Endothelial cell of umbilical vein (primary cell): ENCODE measurements at regions not wholly inside any gene's neighbourhood (a gene's known extent, or its start where the extent isn't known, plus 50 kb on each side); places are given as distances from the start of the nearest gene placed in this dataset.

Experiments used
- BruUV-seq: library from RNA; stranded (reverse); fragments of 400-500 nt; replicated peaks from 2 replicates; lab custom pipeline; 2021; lab: Mats Ljungman, UMichigan
- CTCF ChIA-PET: fragments of 300-600, 350-600 bp; sonication (Branson Sonifier 250); formaldehyde crosslinking; loops from one replicate; lab custom pipeline; 2021; ENCODE audit warnings: antibody characterized with exemption, inconsistent platforms; lab: Charles Lee
- POLR2A ChIA-PET: fragments of 300-600, 350-600 bp; sonication (Branson Sonifier 250); formaldehyde crosslinking; loops from one replicate; lab custom pipeline; 2021; ENCODE audit warnings: antibody characterized with exemption, inconsistent platforms; lab: Charles Lee
- DNase-seq: peaks from one replicate; pipeline ENCODE4 v3.0.0-alpha.2; 2011; ENCODE audit warnings: low read depth, low spot score
- FAIRE-seq: peaks from 2 replicates; lab custom pipeline; 2011; peaks lifted over from hg19 to GRCh38; lab: Jason Lieb, UNC
- H2AFZ ChIP-seq: 2 replicates; pipeline ENCODE4 v1.6.0; 2012; ENCODE audit warnings: low read depth, low read length, control low read depth, inconsistent platforms
- H3K27ac ChIP-seq: 2 replicates; pipeline ENCODE4 v1.5.1; 2011; ENCODE audit warnings: low read depth, mild to moderate bottlenecking, control low read depth, low read length, moderate library complexity; ENCODE audit not compliant: insufficient read depth
- H3K27me3 ChIP-seq, 2 experiments: 2 replicates each; pipeline versions ENCODE4 v1.6.0 to v1.6.1; 2011; ENCODE audit warnings: low read length in 2 of 2, mixed read lengths in 1 of 2; ENCODE audit not compliant: control insufficient read depth in 2 of 2, insufficient read depth in 2 of 2
- H3K36me3 ChIP-seq, 2 experiments: 2 replicates in 1 of 2; 3 replicates in 1 of 2; pipeline ENCODE4 v1.5.1; 2011; ENCODE audit warnings: low read length in 2 of 2, mild to moderate bottlenecking in 1 of 2, moderate library complexity in 1 of 2; ENCODE audit not compliant: control insufficient read depth in 2 of 2, insufficient read depth in 2 of 2; ENCODE audit errors: extremely low read depth in 1 of 2
- H3K4me1 ChIP-seq: 3 replicates; pipeline ENCODE4 v1.5.1; 2011; ENCODE audit warnings: mild to moderate bottlenecking, low read length; ENCODE audit not compliant: control insufficient read depth, insufficient read depth; ENCODE audit errors: extremely low read depth
- H3K4me2 ChIP-seq: 2 replicates; pipeline ENCODE4 v1.6.1; 2011; ENCODE audit warnings: low read length, control low read depth, mixed read lengths; ENCODE audit not compliant: insufficient read depth
- H3K4me3 ChIP-seq, 3 experiments: fragments of 200-600 bp in 1 of 3; sonication (generic), shearing (Covaris generic) in 1 of 3; replicated peaks in 1 of 3; 2 replicates each; pipeline ENCODE4 v1.5.1; 2011 to 2016; ENCODE audit warnings: control low read depth in 3 of 3, low read length in 3 of 3, mild to moderate bottlenecking in 2 of 3, inconsistent platforms in 1 of 3, low read depth in 1 of 3, moderate library complexity in 1 of 3; ENCODE audit not compliant: insufficient read depth in 1 of 3
- H3K79me2 ChIP-seq: 2 replicates; pipeline ENCODE4 v1.6.0; 2012; ENCODE audit warnings: low read length, inconsistent platforms; ENCODE audit not compliant: control insufficient read depth, insufficient read depth
- H3K9ac ChIP-seq: replicated peaks from 2 replicates; pipeline ENCODE3; 2011; ENCODE audit warnings: low read length, control low read depth; ENCODE audit not compliant: insufficient read depth; ENCODE audit errors: extremely low read depth
- H3K9me1 ChIP-seq: replicated peaks from 3 replicates; pipeline ENCODE4 v1.6.0; 2011; ENCODE audit warnings: mild to moderate bottlenecking, low read length; ENCODE audit not compliant: control insufficient read depth, insufficient read depth; ENCODE audit errors: extremely low read depth
- H3K9me3 ChIP-seq: replicated peaks from 2 replicates; pipeline ENCODE4 v1.5.1; 2012; ENCODE audit warnings: low read length, inconsistent platforms; ENCODE audit not compliant: control insufficient read depth, insufficient read depth
- H4K20me1 ChIP-seq: replicated peaks from 2 replicates; pipeline ENCODE3; 2011; ENCODE audit warnings: mild to moderate bottlenecking, low read length; ENCODE audit not compliant: control insufficient read depth, insufficient read depth; ENCODE audit errors: extremely low read depth
- EZH2 ChIP-seq: IDR thresholded peaks from 2 replicates; pipeline ENCODE4 v1.6.1; 2012; ENCODE audit warnings: borderline replicate concordance, low read depth, mild to moderate bottlenecking, moderate library complexity, low read length, inconsistent platforms; ENCODE audit not compliant: severe bottlenecking
- FOS ChIP-seq: IDR thresholded peaks from 2 replicates; pipeline ENCODE4 v1.6.1; 2011; ENCODE audit warnings: mild to moderate bottlenecking, low read length, moderate library complexity, borderline replicate concordance; ENCODE audit not compliant: insufficient read depth
- GATA2 ChIP-seq: IDR thresholded peaks from 2 replicates; pipeline ENCODE4 v1.7.0; 2011; ENCODE audit warnings: low read depth, mild to moderate bottlenecking, moderate library complexity, mixed read lengths, low read length; ENCODE audit not compliant: insufficient read length, insufficient read depth
- JUN ChIP-seq: IDR thresholded peaks from 2 replicates; pipeline ENCODE4 v1.6.1; 2011; ENCODE audit warnings: borderline replicate concordance, low read depth; ENCODE audit not compliant: insufficient read length, insufficient read depth
- MYC ChIP-seq: IDR thresholded peaks from one replicate; pipeline ENCODE4 v1.6.1; 2011; ENCODE audit warnings: mild to moderate bottlenecking, low read depth, low read length
- POLR2A ChIP-seq: IDR thresholded peaks from 2 replicates; pipeline ENCODE4 v1.6.1; 2012; ENCODE audit warnings: low read depth, mild to moderate bottlenecking, control low read depth, low read length
- POLR2AphosphoS5 ChIP-seq: IDR thresholded peaks from 2 replicates; pipeline ENCODE4 v1.6.1; 2012; ENCODE audit warnings: low read depth, mild to moderate bottlenecking, control low read depth, low read length, moderate library complexity; ENCODE audit not compliant: insufficient read depth
- dilution Hi-C: fragments of 300-500 bp; cut with MboI; formaldehyde crosslinking; loops from one replicate; pipeline ENCODE4 v1.15.0; 2019; ENCODE audit warnings: low sequenced_read_pairs; ENCODE audit not compliant: extremely low pct_ligation_motif_present
- intact Hi-C: fragments of 100-400 bp; cut with micrococcal nuclease; formaldehyde crosslinking; loops from one replicate; pipeline ENCODE4 v1.10.0; 2022
- TF ChIP-seq, protein P1 (sequence below), 2 donors: IDR thresholded peaks; 1 replicate in 1 of 2; 2 replicates in 1 of 2; pipeline ENCODE4 v1.5.1; 2011; ENCODE audit warnings: low read length in 2 of 2, mild to moderate bottlenecking in 2 of 2, moderate library complexity in 2 of 2, control low read depth in 1 of 2, inconsistent platforms in 1 of 2, low read depth in 1 of 2; ENCODE audit not compliant: insufficient read depth in 1 of 2; ENCODE audit errors: extremely low read depth in 1 of 2
- TF ChIP-seq, protein P2 (sequence below): IDR thresholded peaks from 2 replicates; pipeline ENCODE4 v1.6.1; 2011; ENCODE audit not compliant: insufficient read depth, insufficient read length

DNA sequence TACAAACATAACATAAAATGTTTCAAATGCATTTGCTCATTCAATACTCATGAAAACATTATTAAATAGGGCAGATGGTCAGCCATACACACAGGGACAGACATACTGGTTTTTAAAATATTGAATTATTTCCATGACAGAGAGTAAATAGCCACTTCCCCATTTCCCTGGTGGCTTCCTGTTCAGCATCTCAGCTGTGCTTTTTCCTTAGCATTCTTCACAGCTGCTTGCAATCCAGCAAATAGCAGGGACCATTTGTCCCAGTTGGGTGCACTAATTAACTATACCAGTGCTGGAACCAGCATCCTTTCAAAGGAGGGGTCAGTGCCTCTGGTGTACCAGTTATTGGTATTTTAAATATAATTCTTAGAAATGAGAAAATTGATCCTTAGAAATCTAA lies 964.7 kb downstream of the RAB28 start:
- POLR2A ChIA-PET = no interaction called here
- Histone ChIP-seq H3K27ac (no peak overlapping the region), H3K4me1 (no peaks in the 10 kb centered on the region), H3K27me3 (no peaks in the 10 kb centered on the region), H2AFZ (no peak overlapping the region), H3K9ac (no peak overlapping the region), H3K9me3 (peaks cover under 1% of the 10 kb centered on the region), H3K4me2 (no peak overlapping the region), H3K79me2 (no peaks in the 10 kb centered on the region), H3K4me3 (no peak overlapping the region), H4K20me1 (no peaks in the 10 kb centered on the region), H3K36me3 (no peaks in the 10 kb centered on the region), H3K9me1 (no peaks in the 10 kb centered on the region)
- dilution Hi-C loops (no loop called here), intact Hi-C loops (no loop called here)
- no peak for TF ChIP-seq GATA2
- no peak for TF ChIP-seq FOS
- TF ChIP-seq POLR2A = no peak
- TF ChIP-seq, protein P1, sequence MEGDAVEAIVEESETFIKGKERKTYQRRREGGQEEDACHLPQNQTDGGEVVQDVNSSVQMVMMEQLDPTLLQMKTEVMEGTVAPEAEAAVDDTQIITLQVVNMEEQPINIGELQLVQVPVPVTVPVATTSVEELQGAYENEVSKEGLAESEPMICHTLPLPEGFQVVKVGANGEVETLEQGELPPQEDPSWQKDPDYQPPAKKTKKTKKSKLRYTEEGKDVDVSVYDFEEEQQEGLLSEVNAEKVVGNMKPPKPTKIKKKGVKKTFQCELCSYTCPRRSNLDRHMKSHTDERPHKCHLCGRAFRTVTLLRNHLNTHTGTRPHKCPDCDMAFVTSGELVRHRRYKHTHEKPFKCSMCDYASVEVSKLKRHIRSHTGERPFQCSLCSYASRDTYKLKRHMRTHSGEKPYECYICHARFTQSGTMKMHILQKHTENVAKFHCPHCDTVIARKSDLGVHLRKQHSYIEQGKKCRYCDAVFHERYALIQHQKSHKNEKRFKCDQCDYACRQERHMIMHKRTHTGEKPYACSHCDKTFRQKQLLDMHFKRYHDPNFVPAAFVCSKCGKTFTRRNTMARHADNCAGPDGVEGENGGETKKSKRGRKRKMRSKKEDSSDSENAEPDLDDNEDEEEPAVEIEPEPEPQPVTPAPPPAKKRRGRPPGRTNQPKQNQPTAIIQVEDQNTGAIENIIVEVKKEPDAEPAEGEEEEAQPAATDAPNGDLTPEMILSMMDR (IDR thresholded peaks at IDR 0.05; ENCODE audit: extremely low read depth in 1 of 2, insufficient read depth in 1 of 2, low read depth in 1 of 2, low read length in 2 of 2) = no peak
- no peak for TF ChIP-seq POLR2AphosphoS5
- TF ChIP-seq, protein P2, sequence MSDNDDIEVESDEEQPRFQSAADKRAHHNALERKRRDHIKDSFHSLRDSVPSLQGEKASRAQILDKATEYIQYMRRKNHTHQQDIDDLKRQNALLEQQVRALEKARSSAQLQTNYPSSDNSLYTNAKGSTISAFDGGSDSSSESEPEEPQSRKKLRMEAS = no peak
- TF ChIP-seq JUN = no peak
- no peak for TF ChIP-seq MYC
- TF ChIP-seq EZH2 = no peak
- CTCF ChIA-PET = no interaction called here
- BruUV-seq = no TSS peak
- no peak for FAIRE-seq
- DNase-seq = no peak
